Endometrium (tissue), 2 donors: ENCODE measurements at regions not wholly inside any gene's neighbourhood (a gene's known extent, or its start where the extent isn't known, plus 50 kb on each side); places are given as distances from the start of the nearest gene placed in this dataset.
A peak's percentile ranks its signal among the peaks of the same experiment; 100 is the strongest.
"Not testable (repeated sequence)": the region's sequence is repeated elsewhere in the genome, so short reads cannot be mapped to it uniquely, and the experiment has no call there.

Experiments
- FAIRE-seq: peaks from 2 replicates; lab custom pipeline; 2012; peaks lifted over from hg19 to GRCh38; lab: Jason Lieb, UNC
- donor health status: control.
- donor health status: control.

- FAIRE-seq = no peak
These were observed 726.5 kb downstream of the SLC4A3 start for GRCh38 chr2:220353897-220354296.

- no peak for FAIRE-seq
These were observed 728.6 kb downstream of the SLC4A3 start for GRCh38 chr2:220356076-220356475.

GRCh38 chr2:220365023-220365422 lies 737.6 kb downstream of the SLC4A3 start:
- no peak for FAIRE-seq

- no peak for FAIRE-seq
These were observed 739.3 kb downstream of the SLC4A3 start for GRCh38 chr2:220366765-220367164.

GRCh38 chr2:220370764-220371163 lies 743.3 kb downstream of the SLC4A3 start:
- FAIRE-seq = no peak

GRCh38 chr2:220371211-220371610 lies 743.8 kb downstream of the SLC4A3 start:
- FAIRE-seq = no peak

GRCh38 chr2:220373878-220374277 lies 746.4 kb downstream of the SLC4A3 start:
- no peak for FAIRE-seq

GRCh38 chr2:220374282-220374681 lies 746.9 kb downstream of the SLC4A3 start:
- FAIRE-seq = no peak

GRCh38 chr2:220377482-220378155 lies 750.2 kb downstream of the SLC4A3 start:
- FAIRE-seq = peak; percentile 85

GRCh38 chr2:220387758-220388157 lies 760.3 kb downstream of the SLC4A3 start:
- FAIRE-seq = not testable (repeated sequence)

GRCh38 chr2:220393711-220394110 lies 766.3 kb downstream of the SLC4A3 start:
- no peak for FAIRE-seq

GRCh38 chr2:220394433-220394832 lies 767.0 kb downstream of the SLC4A3 start:
- FAIRE-seq = no peak

GRCh38 chr2:220396287-220396686 lies 768.9 kb downstream of the SLC4A3 start:
- FAIRE-seq = no peak

GRCh38 chr2:220410296-220410695 lies 782.9 kb downstream of the SLC4A3 start:
- no peak for FAIRE-seq

- no peak for FAIRE-seq
These were observed 790.1 kb downstream of the SLC4A3 start for GRCh38 chr2:220417503-220417902.

GRCh38 chr2:220419647-220420046 lies 792.2 kb downstream of the SLC4A3 start:
- no peak for FAIRE-seq

GRCh38 chr2:220420820-220421219 lies 793.4 kb downstream of the SLC4A3 start:
- no peak for FAIRE-seq

GRCh38 chr2:220422676-220423075 lies 795.2 kb downstream of the SLC4A3 start:
- no peak for FAIRE-seq

- no peak for FAIRE-seq
These were observed 797.1 kb downstream of the SLC4A3 start for GRCh38 chr2:220424561-220424960.

- FAIRE-seq = no peak
These were observed 805.2 kb downstream of the SLC4A3 start for GRCh38 chr2:220432645-220433044.

GRCh38 chr2:220433131-220433530 lies 805.7 kb downstream of the SLC4A3 start:
- FAIRE-seq = no peak

- no peak for FAIRE-seq
These were observed 807.0 kb downstream of the SLC4A3 start for GRCh38 chr2:220434385-220434784.

- FAIRE-seq = no peak
These were observed 810.5 kb downstream of the SLC4A3 start for GRCh38 chr2:220437938-220438337.

- FAIRE-seq = no peak
These were observed 813.3 kb downstream of the SLC4A3 start for GRCh38 chr2:220440731-220441130.

- FAIRE-seq = no peak
These were observed 814.0 kb downstream of the SLC4A3 start for GRCh38 chr2:220441404-220441803.
